ENCODE measurements at regions not wholly inside any gene's neighbourhood (a gene's known extent, or its start where the extent isn't known, plus 50 kb on each side); places are given as distances from the start of the nearest gene placed in this dataset.
"Not testable (repeated sequence)": the region's sequence is repeated elsewhere in the genome, so short reads cannot be mapped to it uniquely, and the experiment has no call there.

DNA sequence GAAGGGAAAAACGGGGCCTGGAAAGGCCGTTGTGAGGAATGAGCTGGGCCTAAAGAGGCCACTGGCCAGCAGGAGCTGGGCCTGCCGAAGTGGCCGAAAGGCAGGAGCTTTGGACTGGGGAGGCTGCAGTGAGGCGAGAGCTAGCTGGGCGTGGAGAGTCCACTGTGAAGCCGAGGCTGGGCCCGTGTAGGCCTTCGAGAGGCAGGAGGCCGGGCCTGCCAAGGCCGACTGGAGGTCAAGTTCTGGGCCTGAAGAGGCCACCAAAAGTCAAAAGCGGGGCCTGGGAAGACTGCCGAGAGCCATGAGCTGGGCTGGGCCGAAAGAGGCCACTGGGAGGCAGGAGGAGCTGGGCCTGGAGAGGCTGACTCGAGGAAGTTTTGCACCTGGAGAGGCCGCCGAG is 69.6 kb upstream of the COBL start:
- not testable (repeated sequence) for TF ChIP-seq POLR2AphosphoS5, POLR2A (IDR thresholded peaks at IDR 0.05)
- TF ChIP-seq, protein P1, sequence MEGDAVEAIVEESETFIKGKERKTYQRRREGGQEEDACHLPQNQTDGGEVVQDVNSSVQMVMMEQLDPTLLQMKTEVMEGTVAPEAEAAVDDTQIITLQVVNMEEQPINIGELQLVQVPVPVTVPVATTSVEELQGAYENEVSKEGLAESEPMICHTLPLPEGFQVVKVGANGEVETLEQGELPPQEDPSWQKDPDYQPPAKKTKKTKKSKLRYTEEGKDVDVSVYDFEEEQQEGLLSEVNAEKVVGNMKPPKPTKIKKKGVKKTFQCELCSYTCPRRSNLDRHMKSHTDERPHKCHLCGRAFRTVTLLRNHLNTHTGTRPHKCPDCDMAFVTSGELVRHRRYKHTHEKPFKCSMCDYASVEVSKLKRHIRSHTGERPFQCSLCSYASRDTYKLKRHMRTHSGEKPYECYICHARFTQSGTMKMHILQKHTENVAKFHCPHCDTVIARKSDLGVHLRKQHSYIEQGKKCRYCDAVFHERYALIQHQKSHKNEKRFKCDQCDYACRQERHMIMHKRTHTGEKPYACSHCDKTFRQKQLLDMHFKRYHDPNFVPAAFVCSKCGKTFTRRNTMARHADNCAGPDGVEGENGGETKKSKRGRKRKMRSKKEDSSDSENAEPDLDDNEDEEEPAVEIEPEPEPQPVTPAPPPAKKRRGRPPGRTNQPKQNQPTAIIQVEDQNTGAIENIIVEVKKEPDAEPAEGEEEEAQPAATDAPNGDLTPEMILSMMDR (IDR thresholded peaks at IDR 0.05): not testable (repeated sequence)
